Gastrocnemius medialis (tissue), 4 donors: ENCODE measurements at regions not wholly inside any gene's neighbourhood (a gene's known extent, or its start where the extent isn't known, plus 50 kb on each side); places are given as distances from the start of the nearest gene placed in this dataset.

Experiments used
- ATAC-seq, 2 donors: fragments of 150-250 bp; one replicate each; pipeline ENCODE4 v1.9.1; 2016
- DNase-seq, 2 donors: peaks; one replicate each; pipeline ENCODE4 v3.0.0-alpha.2; 2019
- H3K27ac ChIP-seq, 4 donors: fragments of 200-600 bp; sonication (generic); 1 replicate in 1 of 4; 2 replicates in 3 of 4; pipeline ENCODE4 v1.5.1; 2016 to 2018; ENCODE audit warnings: mild to moderate bottlenecking in 2 of 4, moderate library complexity in 1 of 4
- H3K27me3 ChIP-seq, 3 donors: fragments of 200-600 bp; sonication (generic) in 2 of 3; 1 replicate in 1 of 3; 2 replicates in 2 of 3; pipeline versions ENCODE4 v1.5.1 to v1.6.0; 2016 to 2019; ENCODE audit warnings: mild to moderate bottlenecking in 1 of 3, moderate library complexity in 1 of 3
- H3K36me3 ChIP-seq, 2 donors: fragments of 200-600 bp; sonication (generic) in 1 of 2; one replicate each; pipeline ENCODE4 v1.5.1; 2017 to 2018
- H3K4me1 ChIP-seq, 2 donors: fragments of 200-600 bp; sonication (generic) in 1 of 2; one replicate each; pipeline ENCODE4 v1.5.1; 2016 to 2017; ENCODE audit warnings: mild to moderate bottlenecking in 2 of 2
- H3K4me3 ChIP-seq, 4 donors: fragments of 200-600 bp; sonication (generic) in 3 of 4; 1 replicate in 1 of 4; 2 replicates in 3 of 4; pipeline ENCODE4 v1.5.1; 2016 to 2019; ENCODE audit warnings: mild to moderate bottlenecking in 2 of 4
- H3K9me3 ChIP-seq, 3 donors: fragments of 200-600 bp; sonication (generic) in 2 of 3; 1 replicate in 1 of 3; 2 replicates in 2 of 3; pipeline ENCODE4 v1.5.1; 2016 to 2019
- CTCF ChIP-seq, 5 experiments: fragments of 450-650 bp in 3 of 5; fragments of 200-600 bp in 2 of 5; sonication (generic) in 2 of 5; IDR thresholded peaks in 4 of 5; conservative IDR thresholded peaks in 1 of 5; 1 replicate in 4 of 5; 2 replicates in 1 of 5; pipeline ENCODE4 v1.5.1; 2016 to 2019; ENCODE audit warnings: antibody characterized with exemption in 5 of 5, mild to moderate bottlenecking in 3 of 5, moderate library complexity in 3 of 5
- POLR2A ChIP-seq, 2 donors: fragments of 450-650 bp; IDR thresholded peaks; one replicate each; pipeline ENCODE4 v1.6.1; 2017; ENCODE audit warnings: antibody characterized with exemption in 2 of 2, mild to moderate bottlenecking in 2 of 2, moderate library complexity in 2 of 2
- in situ Hi-C, 4 donors: fragments of 200-750 bp; cut with MboI; loops; one replicate each; pipeline versions ENCODE4 v1.15.0 to v1.8.0; 2017; ENCODE audit warnings: low sequenced_read_pairs in 4 of 4
- intact Hi-C: fragments of 100-400 bp; cut with DNase I; formaldehyde crosslinking; loops from one replicate; pipeline ENCODE4 v1.15.1; 2023; ENCODE audit warnings: low total_unique reads

- Histone ChIP-seq H3K4me1 (no peaks in the 10 kb centered on the region), H3K4me3 (no peak overlapping the region), H3K9me3 (no peaks in the 10 kb centered on the region), H3K36me3 (no peaks in the 10 kb centered on the region), H3K27ac (no peak overlapping the region), H3K27me3 (no peaks in the 10 kb centered on the region)
- DNase-seq (peak in 1 of 2 donors; percentile 22), ATAC-seq (peak; percentile 42 to 61)
- in situ Hi-C loops (no loop called here), intact Hi-C loops (no loop called here)
- TF ChIP-seq CTCF (IDR thresholded peaks at IDR 0.05 in 4 of 5, conservative IDR thresholded peaks at IDR 0.05 in 1 of 5) (no peak), POLR2A (IDR thresholded peaks at IDR 0.05) (no peak)
Measured at GRCh38 chr16:65200857-65201256, 79.0 kb upstream of the CDH11 start.

- no peak for DNase-seq
- TF ChIP-seq CTCF (IDR thresholded peaks at IDR 0.05 in 4 of 5, conservative IDR thresholded peaks at IDR 0.05 in 1 of 5) (no peak), POLR2A (IDR thresholded peaks at IDR 0.05) (no peak)
- no peak overlapping the region for H3K27ac ChIP-seq
- intact Hi-C loops (no loop called here), in situ Hi-C loops (no loop called here)
- H3K9me3 ChIP-seq: no peaks in the 10 kb centered on the region
- no peaks in the 10 kb centered on the region for H3K27me3 ChIP-seq
- H3K36me3 ChIP-seq: no peaks in the 10 kb centered on the region
- H3K4me1 ChIP-seq: no peaks in the 10 kb centered on the region
- H3K4me3 ChIP-seq: no peak overlapping the region
- ATAC-seq: no peak
Measured at GRCh38 chr16:65200156-65200773, 78.4 kb upstream of the CDH11 start.

GRCh38 chr16:65196420-65197075, 74.7 kb upstream of the CDH11 start:
- in situ Hi-C loops: no loop called here
- intact Hi-C loops: no loop called here
- TF ChIP-seq CTCF (IDR thresholded peaks at IDR 0.05 in 4 of 5, conservative IDR thresholded peaks at IDR 0.05 in 1 of 5): no peak
- no peak for TF ChIP-seq POLR2A (IDR thresholded peaks at IDR 0.05)
- no peak for ATAC-seq
- Histone ChIP-seq H3K27ac (no peak overlapping the region), H3K36me3 (no peaks in the 10 kb centered on the region), H3K4me1 (no peaks in the 10 kb centered on the region), H3K4me3 (no peak overlapping the region), H3K9me3 (no peaks in the 10 kb centered on the region), H3K27me3 (no peaks in the 10 kb centered on the region)
- no peak for DNase-seq

DNA sequence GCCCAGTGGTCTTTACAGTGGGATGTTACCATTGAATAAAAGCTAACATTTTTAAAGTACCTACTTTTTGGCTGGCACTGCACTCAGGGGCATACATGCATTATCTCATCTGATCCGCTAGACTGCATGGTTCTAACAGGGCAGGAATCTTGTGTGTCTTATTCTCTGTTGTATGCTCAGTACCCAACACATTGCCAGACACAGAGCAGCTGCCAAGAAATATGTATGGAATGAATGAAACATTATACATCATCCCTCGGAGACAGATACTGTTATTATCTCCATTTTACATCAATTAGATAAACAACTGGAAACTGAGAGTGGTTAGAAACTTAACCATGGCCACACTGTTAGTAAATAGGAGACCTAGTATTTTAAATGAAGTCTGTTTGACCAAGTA, 74.1 kb upstream of the CDH11 start:
- Histone ChIP-seq H3K9me3 (no peaks in the 10 kb centered on the region), H3K27me3 (no peaks in the 10 kb centered on the region), H3K4me3 (no peak overlapping the region), H3K36me3 (no peaks in the 10 kb centered on the region), H3K4me1 (no peaks in the 10 kb centered on the region), H3K27ac (no peak overlapping the region)
- DNase-seq (no peak), ATAC-seq (no peak)
- no peak for TF ChIP-seq POLR2A (IDR thresholded peaks at IDR 0.05)
- TF ChIP-seq CTCF (IDR thresholded peaks at IDR 0.05 in 4 of 5, conservative IDR thresholded peaks at IDR 0.05 in 1 of 5): no peak
- in situ Hi-C loops (no loop called here), intact Hi-C loops (no loop called here)
